B cell (primary cell): ENCODE measurements at regions not wholly inside any gene's neighbourhood (a gene's known extent, or its start where the extent isn't known, plus 50 kb on each side); places are given as distances from the start of the nearest gene placed in this dataset.

Experiments used
- ATAC-seq: fragments of 200-7000 bp; cut with Tn5 transposase; one replicate; pipeline ENCODE4 v1.10.0; 2021; ENCODE audit warnings: low read depth, mild to moderate bottlenecking, moderate number of reproducible peaks, moderate library complexity
- CTCF ChIA-PET: fragments of 350-600 bp; sonication (Branson Sonifier 250); formaldehyde crosslinking; loops from one replicate; lab custom pipeline; 2021; ENCODE audit warnings: antibody characterized with exemption, inconsistent platforms; lab: Charles Lee
- POLR2A ChIA-PET: fragments of 350-600 bp; sonication (Branson Sonifier 250); formaldehyde crosslinking; loops from one replicate; lab custom pipeline; 2021; ENCODE audit warnings: antibody characterized with exemption; lab: Charles Lee
- DNase-seq: peaks from one replicate; pipeline ENCODE4 v3.0.0; 2013
- H2AFZ ChIP-seq: 2 replicates; pipeline ENCODE4 v1.6.1; 2012; ENCODE audit warnings: mild to moderate bottlenecking, low read depth, low read length; ENCODE audit not compliant: insufficient read depth, poor library complexity, severe bottlenecking
- H3K27ac ChIP-seq, 2 donors: 1 replicate in 1 of 2; 2 replicates in 1 of 2; pipeline ENCODE4 v1.5.1; 2012 to 2013; ENCODE audit warnings: low read length in 2 of 2, mild to moderate bottlenecking in 2 of 2, moderate library complexity in 1 of 2
- H3K27me3 ChIP-seq, 4 experiments: fragments of 200-600 bp in 1 of 4; sonication (generic) in 1 of 4; replicated peaks in 1 of 4; 1 replicate in 2 of 4; 2 replicates in 2 of 4; pipeline versions ENCODE4 v1.6.1 to v1.7.0; 2013 to 2016; ENCODE audit warnings: low read length in 3 of 4, mild to moderate bottlenecking in 2 of 4, mixed read lengths in 1 of 4, moderate library complexity in 1 of 4; ENCODE audit not compliant: insufficient read depth in 4 of 4, control insufficient read depth in 3 of 4; ENCODE audit errors: control extremely low read depth in 1 of 4
- H3K36me3 ChIP-seq, 2 experiments: replicated peaks in 1 of 2; 1 replicate in 1 of 2; 2 replicates in 1 of 2; pipeline versions ENCODE4 v1.6.1 to v1.7.1; 2013; ENCODE audit warnings: low read length in 1 of 2; ENCODE audit not compliant: insufficient read depth in 2 of 2, control insufficient read depth in 1 of 2; ENCODE audit errors: control extremely low read depth in 1 of 2, extremely low read depth in 1 of 2
- H3K4me1 ChIP-seq, 2 donors: fragments of 200-600 bp in 1 of 2; sonication (generic) in 1 of 2; 1 replicate in 1 of 2; 2 replicates in 1 of 2; pipeline versions ENCODE4 v1.5.1 to v1.6.1; 2013 to 2017; ENCODE audit warnings: low read length in 2 of 2; ENCODE audit not compliant: control insufficient read depth in 2 of 2, insufficient read depth in 2 of 2
- H3K4me2 ChIP-seq: replicated peaks from 2 replicates; pipeline ENCODE3; 2012; ENCODE audit warnings: mild to moderate bottlenecking, low read depth, low read length; ENCODE audit not compliant: poor library complexity, severe bottlenecking
- H3K4me3 ChIP-seq, 5 experiments: fragments of 200-600 bp in 1 of 5; sonication (generic) in 1 of 5; 1 replicate in 3 of 5; 2 replicates in 2 of 5; pipeline versions ENCODE4 v1.5.1 to v1.7.0; 2011 to 2016; ENCODE audit warnings: low read length in 4 of 5, mild to moderate bottlenecking in 4 of 5, low read depth in 2 of 5, control low read depth in 1 of 5, moderate library complexity in 1 of 5; ENCODE audit not compliant: insufficient read depth in 1 of 5; ENCODE audit errors: control extremely low read depth in 1 of 5, extremely low read depth in 1 of 5
- H3K79me2 ChIP-seq: fragments of 200-600 bp; sonication (generic); one replicate; pipeline ENCODE4 v1.6.0; 2016; ENCODE audit warnings: low read length; ENCODE audit not compliant: control insufficient read depth, insufficient read depth
- H3K9ac ChIP-seq: fragments of 200-600 bp; sonication (generic); 2 replicates; pipeline ENCODE4 v1.6.1; 2017; ENCODE audit warnings: mild to moderate bottlenecking, low read length, moderate library complexity
- H3K9me3 ChIP-seq, 3 donors: one replicate each; pipeline versions ENCODE4 v1.6.1 to v1.7.1; 2013; ENCODE audit warnings: low read length in 2 of 3; ENCODE audit not compliant: control insufficient read depth in 2 of 3, insufficient read depth in 1 of 3; ENCODE audit errors: control extremely low read depth in 1 of 3
- H4K20me1 ChIP-seq: 2 replicates; pipeline ENCODE4 v1.6.0; 2012; ENCODE audit warnings: mild to moderate bottlenecking, low read length; ENCODE audit not compliant: insufficient read depth, control insufficient read depth, poor library complexity, severe bottlenecking
- H3K27ac Mint-ChIP-seq: one replicate; pipeline ENCODE4 v1.8.0; 2021; ENCODE audit warnings: mixed read lengths
- H3K27me3 Mint-ChIP-seq: one replicate; pipeline ENCODE4 v1.8.0; 2021; ENCODE audit warnings: mixed read lengths
- H3K4me1 Mint-ChIP-seq: one replicate; pipeline ENCODE4 v1.8.0; 2021; ENCODE audit warnings: mixed read lengths
- H3K4me3 Mint-ChIP-seq: one replicate; pipeline ENCODE4 v1.8.0; 2021; ENCODE audit warnings: mixed read lengths
- H3K9me3 Mint-ChIP-seq: one replicate; pipeline ENCODE4 v1.8.0; 2022; ENCODE audit warnings: mixed read lengths; ENCODE audit not compliant: insufficient read depth
- CTCF ChIP-seq: fragments of 200-600 bp; IDR thresholded peaks from one replicate; pipeline ENCODE4 v1.8.0; 2022; ENCODE audit warnings: antibody characterized with exemption, mild to moderate bottlenecking
- EZH2 ChIP-seq: IDR thresholded peaks from 2 replicates; pipeline ENCODE4 v1.6.1; 2012; ENCODE audit warnings: borderline replicate concordance, low read depth, mild to moderate bottlenecking, moderate library complexity, low read length; ENCODE audit not compliant: insufficient read depth, poor library complexity, severe bottlenecking
- WGBS: methylation state at CpG from one replicate; pipeline ENCODE4 v1.1.5; 2013; ENCODE audit warnings: missing lambda C conversion rate; ENCODE audit not compliant: insufficient coverage; 5-methylcytosine and 5-hydroxymethylcytosine counted together
- intact Hi-C: fragments of 100-400 bp; cut with micrococcal nuclease; formaldehyde crosslinking; loops from one replicate; pipeline ENCODE4 v1.10.0; 2022

DNA sequence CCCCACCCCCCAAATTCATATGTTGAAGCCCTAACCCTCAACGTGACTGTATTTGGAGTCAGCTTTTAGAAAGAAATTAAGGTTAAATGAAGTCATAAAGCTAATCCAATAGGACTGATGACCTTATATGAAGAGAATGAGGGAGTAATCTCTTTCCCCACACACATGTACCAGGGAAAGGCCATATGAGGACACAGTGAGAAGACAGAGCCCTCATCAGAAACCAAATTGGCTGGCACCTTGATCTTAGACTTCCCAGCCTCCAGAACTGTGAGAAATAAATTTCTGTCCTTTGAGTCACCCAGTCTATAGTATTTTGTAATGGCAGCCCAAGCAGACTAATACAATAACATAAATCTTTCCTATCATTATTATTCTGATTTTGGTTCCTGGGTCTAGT lies 194.7 kb upstream of the NANOGP8 start:
- no peaks in the 10 kb centered on the region for H3K79me2 ChIP-seq
- H4K20me1 ChIP-seq: no peaks in the 10 kb centered on the region
- H3K27ac ChIP-seq: no peak overlapping the region
- Mint-ChIP-seq H3K4me1 (no peaks in the 10 kb centered on the region), H3K27ac (no peak overlapping the region), H3K9me3 (peaks cover 5% of the 10 kb centered on the region), H3K27me3 (no peaks in the 10 kb centered on the region), H3K4me3 (no peak overlapping the region)
- ATAC-seq: no peak
- no peaks in the 10 kb centered on the region for H3K27me3 ChIP-seq
- intact Hi-C loops: no loop called here
- DNase-seq: no peak
- no peaks in the 10 kb centered on the region for H3K4me1 ChIP-seq
- TF ChIP-seq EZH2: no peak
- H3K4me2 ChIP-seq: no peak overlapping the region
- CTCF ChIA-PET: no interaction called here
- H3K9ac ChIP-seq: no peak overlapping the region
- no peak overlapping the region for H3K4me3 ChIP-seq
- H3K36me3 ChIP-seq: no peaks in the 10 kb centered on the region
- H2AFZ ChIP-seq: no peak overlapping the region
- no CpG with 5 or more reads among the region's 1 CpG for WGBS
- POLR2A ChIA-PET: no interaction called here
- peaks cover 1 to 20% (median 7%) of the 10 kb centered on the region in 3 donors for H3K9me3 ChIP-seq

- intact Hi-C loops: no loop called here
- no peaks in the 10 kb centered on the region for H3K27me3 ChIP-seq
- TF ChIP-seq CTCF (no peak), EZH2 (no peak)
- ATAC-seq (no peak), DNase-seq (no peak)
- H3K9me3 Mint-ChIP-seq: peaks cover 9% of the 10 kb centered on the region
- no peak overlapping the region for H3K27ac ChIP-seq
- no peak overlapping the region for H3K4me2 ChIP-seq
- H3K4me1 Mint-ChIP-seq: no peaks in the 10 kb centered on the region
- H3K4me3 ChIP-seq: no peak overlapping the region
- no peak overlapping the region for H3K4me3 Mint-ChIP-seq
- H3K4me1 ChIP-seq: no peaks in the 10 kb centered on the region
- H3K36me3 ChIP-seq: no peaks in the 10 kb centered on the region
- H4K20me1 ChIP-seq: no peaks in the 10 kb centered on the region
- no peaks in the 10 kb centered on the region for H3K79me2 ChIP-seq
- POLR2A ChIA-PET: no interaction called here
- 80% methylated on average over 2 of the region's 4 CpGs for WGBS
- no peak overlapping the region for H3K27ac Mint-ChIP-seq
- no peaks in the 10 kb centered on the region for H3K27me3 Mint-ChIP-seq
- CTCF ChIA-PET: no interaction called here
- peaks cover 0 to 4% (median 1%) of the 10 kb centered on the region in 3 donors for H3K9me3 ChIP-seq
- H2AFZ ChIP-seq: no peak overlapping the region
- no peak overlapping the region for H3K9ac ChIP-seq
These were observed 186.4 kb upstream of the NANOGP8 start for GRCh38 chr15:35271371-35272043.
